ENCODE measurements at regions not wholly inside any gene's neighbourhood (a gene's known extent, or its start where the extent isn't known, plus 50 kb on each side); places are given as distances from the start of the nearest gene placed in this dataset.

DNA sequence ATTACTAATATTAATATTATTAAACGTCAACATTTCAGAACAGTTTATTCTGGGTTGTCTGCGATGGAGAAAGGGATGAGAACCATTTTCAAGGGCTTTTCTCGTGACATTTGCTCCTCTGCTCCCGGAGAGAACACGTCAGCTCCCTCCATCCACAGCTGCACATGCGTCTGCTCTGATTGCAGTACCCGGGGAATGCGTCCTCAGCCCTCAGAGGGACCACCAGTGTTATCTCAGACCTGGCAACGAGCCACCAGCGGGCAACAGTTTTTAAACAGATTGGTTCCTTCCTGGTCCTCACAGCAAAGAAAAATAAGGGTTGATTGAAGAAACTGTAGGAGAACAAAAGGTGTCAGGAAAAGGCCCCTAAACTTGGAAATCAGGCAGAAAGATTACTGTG is 202.2 kb upstream of the ADAMTS9 start:
- H2AFZ ChIP-seq (ENCODE audit: low read depth, low read length, poor library complexity, severe bottlenecking), result no peak overlapping the region
- H3K27ac ChIP-seq (ENCODE audit: low read depth, low read length), result no peak overlapping the region
- no peaks in the 10 kb centered on the region for H3K79me2 ChIP-seq (ENCODE audit: insufficient read depth, low read length)
- H4K20me1 ChIP-seq (ENCODE audit: insufficient read depth), result no peaks in the 10 kb centered on the region
- H3K9me3 ChIP-seq (ENCODE audit: control insufficient read depth in 1 of 2, insufficient read depth in 1 of 2, low read depth in 1 of 2, low read length in 2 of 2), result no peaks in the 10 kb centered on the region
- H3K27me3 ChIP-seq (ENCODE audit: insufficient read depth, low read length), result 0 out of 2 replicates have a peak, but pooled peaks cover 4% of the 10 kb centered on the region
- no peaks in the 10 kb centered on the region for H3K4me1 ChIP-seq (ENCODE audit: control insufficient read depth in 1 of 2, insufficient read depth in 2 of 2, low read length in 2 of 2)
- H3K4me3 ChIP-seq (replicated peaks in 1 of 2; ENCODE audit: low read depth in 1 of 2, low read length in 2 of 2), result no peak overlapping the region
- TF ChIP-seq RAD21 (IDR thresholded peaks at IDR 0.05; ENCODE audit: low read depth), result no peak
- TF ChIP-seq REST (IDR thresholded peaks at IDR 0.05; ENCODE audit: low read depth), result no peak
- no peak for TF ChIP-seq CBX3 (IDR thresholded peaks at IDR 0.05; ENCODE audit: low read depth)
- TF ChIP-seq YY1 (IDR thresholded peaks at IDR 0.05; ENCODE audit: extremely low read depth, insufficient replicate concordance, low read depth, low read length), result no peak
- TF ChIP-seq JUND (IDR thresholded peaks at IDR 0.05), result no peak
- TF ChIP-seq SIN3A (IDR thresholded peaks at IDR 0.05; ENCODE audit: low read depth), result no peak
- no peak for TF ChIP-seq ELF1 (IDR thresholded peaks at IDR 0.05; ENCODE audit: borderline replicate concordance, low read depth)
- TF ChIP-seq CTCF (IDR thresholded peaks at IDR 0.05 in 2 of 3, conservative IDR thresholded peaks at IDR 0.05 in 1 of 3; ENCODE audit: borderline replicate concordance in 1 of 3, insufficient read depth in 1 of 3, low read depth in 2 of 3, low read length in 2 of 3), result no peak
- no peak for TF ChIP-seq EZH2phosphoT487 (IDR thresholded peaks at IDR 0.05; ENCODE audit: borderline replicate concordance)
- no peak for TF ChIP-seq EZH2 (IDR thresholded peaks at IDR 0.05)
- no peak for TF ChIP-seq TCF7L2 (IDR thresholded peaks at IDR 0.05; ENCODE audit: borderline replicate concordance, extremely low read depth, insufficient read depth, insufficient read length)
- no peaks in the 10 kb centered on the region for H3K9me2 ChIP-seq (ENCODE audit: insufficient read depth)
- BruUV-seq (replicated peaks), result no TSS peak
- DNase-seq (ENCODE audit: low read depth, low spot score) (no peak), ATAC-seq (no peak)
- RAD21 ChIA-PET (ENCODE audit: low non-redundant PET in 1 of 2, low total read pairs in 2 of 2, uncharacterized antibody in 2 of 2, unreplicated experiment in 2 of 2), result no interaction called here
- CTCF ChIA-PET, result no interaction called here
- POLR2A ChIA-PET, result no interaction called here
- no peak overlapping the region for H3K9ac ChIP-seq (ENCODE audit: low read length)
- H3K4me2 ChIP-seq (ENCODE audit: low read length), result no peak overlapping the region
- intact Hi-C loops (cut with micrococcal nuclease), result no loop called here
- no peaks in the 10 kb centered on the region for H3K36me3 ChIP-seq (ENCODE audit: control insufficient read depth in 1 of 2, insufficient read depth in 2 of 2, low read length in 2 of 2)
